ENCODE measurements at regions not wholly inside any gene's neighbourhood (a gene's known extent, or its start where the extent isn't known, plus 50 kb on each side); places are given as distances from the start of the nearest gene placed in this dataset.

- 80% methylated on average over 1 of the region's 1 CpG; no CpG with 5 or more reads in 1 of the 2 donors for WGBS, 2 donors (ENCODE audit: low coverage in 1 of 2)
- H3K4me3 ChIP-seq, result no peak overlapping the region
- H3K9me3 ChIP-seq, result peaks cover 0 to 5% (median 0%) of the 10 kb centered on the region in 3 donors
- H3K36me3 ChIP-seq, result no peaks in the 10 kb centered on the region
- peaks cover 10% of the 10 kb centered on the region for H3K27me3 ChIP-seq
- TF ChIP-seq POLR2AphosphoS5 (IDR thresholded peaks at IDR 0.05) (no peak), POLR2A (IDR thresholded peaks at IDR 0.05) (no peak), EP300 (IDR thresholded peaks at IDR 0.05) (no peak), CTCF (IDR thresholded peaks at IDR 0.05) (no peak)
- H3K27ac ChIP-seq, result no peak overlapping the region
- no peaks in the 10 kb centered on the region for H3K4me1 ChIP-seq
- no peak for ATAC-seq
These were observed 213.4 kb downstream of the PTH2R start for GRCh38 chr2:208619993-208620392.

GRCh38 chr2:208620487-208620978 is 213.9 kb downstream of the PTH2R start:
- no peaks in the 10 kb centered on the region for H3K4me1 ChIP-seq
- no peak for TF ChIP-seq EP300 (IDR thresholded peaks at IDR 0.05)
- TF ChIP-seq POLR2AphosphoS5 (IDR thresholded peaks at IDR 0.05), result no peak
- TF ChIP-seq CTCF (IDR thresholded peaks at IDR 0.05), result no peak
- TF ChIP-seq POLR2A (IDR thresholded peaks at IDR 0.05), result no peak
- no peak overlapping the region for H3K4me3 ChIP-seq
- WGBS, 2 donors (ENCODE audit: low coverage in 1 of 2), result 45 to 64% methylated on average over 1 of the region's 1 CpG
- no peak overlapping the region for H3K27ac ChIP-seq
- no peaks in the 10 kb centered on the region for H3K36me3 ChIP-seq
- ATAC-seq, result no peak
- peaks cover 0 to 5% (median 0%) of the 10 kb centered on the region in 3 donors for H3K9me3 ChIP-seq
- peaks cover 9% of the 10 kb centered on the region for H3K27me3 ChIP-seq

- no peak for ATAC-seq
- Histone ChIP-seq H3K9me3 (peaks cover 0 to 2% (median 0%) of the 10 kb centered on the region in 3 donors), H3K27me3 (no peaks in the 10 kb centered on the region), H3K4me1 (no peaks in the 10 kb centered on the region), H3K36me3 (no peaks in the 10 kb centered on the region), H3K4me3 (no peak overlapping the region), H3K27ac (no peak overlapping the region)
- 70 to 89% methylated on average over 2 of the region's 2 CpGs for WGBS, 2 donors (ENCODE audit: low coverage in 1 of 2)
- TF ChIP-seq POLR2A (IDR thresholded peaks at IDR 0.05), result no peak
- TF ChIP-seq CTCF (IDR thresholded peaks at IDR 0.05), result no peak
- no peak for TF ChIP-seq EP300 (IDR thresholded peaks at IDR 0.05)
- no peak for TF ChIP-seq POLR2AphosphoS5 (IDR thresholded peaks at IDR 0.05)
These were observed 220.7 kb downstream of the PTH2R start for GRCh38 chr2:208627110-208627884.

- Histone ChIP-seq H3K27me3 (no peaks in the 10 kb centered on the region), H3K27ac (no peak overlapping the region), H3K4me1 (no peaks in the 10 kb centered on the region), H3K36me3 (no peaks in the 10 kb centered on the region), H3K9me3 (peaks cover 0 to 8% (median 0%) of the 10 kb centered on the region in 3 donors), H3K4me3 (no peak overlapping the region)
- no peak for TF ChIP-seq EP300 (IDR thresholded peaks at IDR 0.05)
- TF ChIP-seq POLR2A (IDR thresholded peaks at IDR 0.05), result no peak
- no peak for TF ChIP-seq CTCF (IDR thresholded peaks at IDR 0.05)
- no peak for TF ChIP-seq POLR2AphosphoS5 (IDR thresholded peaks at IDR 0.05)
- 61 to 68% methylated on average over 2 of the region's 2 CpGs for WGBS, 2 donors (ENCODE audit: low coverage in 1 of 2)
- no peak for ATAC-seq
These were observed 221.3 kb downstream of the PTH2R start for GRCh38 chr2:208627916-208628315.

- Histone ChIP-seq H3K4me3 (no peak overlapping the region), H3K27ac (no peak overlapping the region), H3K9me3 (no peaks in the 10 kb centered on the region), H3K4me1 (no peaks in the 10 kb centered on the region), H3K27me3 (no peaks in the 10 kb centered on the region), H3K36me3 (no peaks in the 10 kb centered on the region)
- no peak for ATAC-seq
- TF ChIP-seq POLR2AphosphoS5 (IDR thresholded peaks at IDR 0.05) (no peak), EP300 (IDR thresholded peaks at IDR 0.05) (no peak), POLR2A (IDR thresholded peaks at IDR 0.05) (no peak), CTCF (IDR thresholded peaks at IDR 0.05) (no peak)
These were observed 231.5 kb downstream of the PTH2R start for GRCh38 chr2:208638059-208638458.
